ENCODE measurements at regions not wholly inside any gene's neighbourhood (a gene's known extent, or its start where the extent isn't known, plus 50 kb on each side); places are given as distances from the start of the nearest gene placed in this dataset.

DNA sequence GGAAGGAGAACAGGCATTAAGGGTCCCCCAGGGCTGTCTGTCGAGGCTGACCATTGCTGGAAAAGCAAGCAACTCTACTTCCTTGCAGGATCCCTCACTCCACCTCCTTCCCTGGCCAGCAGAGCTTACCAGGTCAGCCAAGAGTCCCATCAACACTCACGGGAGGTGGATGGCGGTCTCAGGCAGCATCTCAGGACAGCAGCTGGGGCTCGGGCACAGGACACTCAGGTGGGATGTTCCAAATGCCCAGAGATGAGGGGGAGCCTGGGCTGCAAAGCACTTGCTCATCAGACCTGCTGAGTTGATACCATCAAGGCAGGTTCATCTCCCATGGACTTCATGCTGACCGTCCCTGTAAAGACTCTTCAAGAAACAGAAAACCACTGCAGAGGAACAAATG is 559.8 kb downstream of the NPHP4 start:
- Histone ChIP-seq H3K9me2 (ENCODE audit: insufficient read depth) (no peaks in the 10 kb centered on the region), H4K20me1 (ENCODE audit: insufficient read depth) (no peaks in the 10 kb centered on the region), H3K27ac (ENCODE audit: low read depth, low read length) (no peak overlapping the region), H3K4me1 (ENCODE audit: control insufficient read depth in 1 of 2, insufficient read depth in 2 of 2, low read length in 2 of 2) (no peaks in the 10 kb centered on the region), H3K27me3 (ENCODE audit: insufficient read depth, low read length) (peaks cover 32% of the 10 kb centered on the region), H3K4me2 (ENCODE audit: low read length) (no peak overlapping the region), H3K36me3 (ENCODE audit: control insufficient read depth in 1 of 2, insufficient read depth in 2 of 2, low read length in 2 of 2) (no peaks in the 10 kb centered on the region), H3K9ac (ENCODE audit: low read length) (no peak overlapping the region), H3K9me3 (ENCODE audit: control insufficient read depth in 1 of 2, insufficient read depth in 1 of 2, low read depth in 1 of 2, low read length in 2 of 2) (no peaks in the 10 kb centered on the region), H3K4me3 (replicated peaks in 1 of 2; ENCODE audit: low read depth in 1 of 2, low read length in 2 of 2) (no peak overlapping the region), H3K79me2 (ENCODE audit: insufficient read depth, low read length) (no peaks in the 10 kb centered on the region), H2AFZ (ENCODE audit: low read depth, low read length, poor library complexity, severe bottlenecking) (no peak overlapping the region)
- CTCF ChIA-PET, result no interaction called here
- no TSS peak for BruUV-seq (replicated peaks)
- RAD21 ChIA-PET (ENCODE audit: low non-redundant PET in 1 of 2, low total read pairs in 2 of 2, uncharacterized antibody in 2 of 2, unreplicated experiment in 2 of 2), result no interaction called here
- intact Hi-C loops (cut with micrococcal nuclease), result no loop called here
- DNase-seq (ENCODE audit: low read depth, low spot score) (no peak), ATAC-seq (no peak)
- POLR2A ChIA-PET, result no interaction called here
- TF ChIP-seq EZH2phosphoT487 (IDR thresholded peaks at IDR 0.05; ENCODE audit: borderline replicate concordance) (no peak), RAD21 (IDR thresholded peaks at IDR 0.05; ENCODE audit: low read depth) (no peak), FOSL1 (IDR thresholded peaks at IDR 0.05; ENCODE audit: low read depth) (no peak), ZNF274 (IDR thresholded peaks at IDR 0.05; ENCODE audit: low read depth, low read length) (no peak), ELF1 (IDR thresholded peaks at IDR 0.05; ENCODE audit: borderline replicate concordance, low read depth) (no peak), ZFX (IDR thresholded peaks at IDR 0.05) (no peak), EGR1 (IDR thresholded peaks at IDR 0.05; ENCODE audit: low read depth) (no peak), TCF7L2 (IDR thresholded peaks at IDR 0.05; ENCODE audit: borderline replicate concordance, extremely low read depth, insufficient read depth, insufficient read length) (no peak), SP1 (IDR thresholded peaks at IDR 0.05; ENCODE audit: low read depth) (no peak), CEBPB (IDR thresholded peaks at IDR 0.05; ENCODE audit: low read depth) (no peak), POLR2A (IDR thresholded peaks at IDR 0.05; ENCODE audit: borderline replicate concordance, extremely low read depth, insufficient read depth, insufficient read length) (no peak), CBX3 (IDR thresholded peaks at IDR 0.05; ENCODE audit: low read depth) (no peak), YY1 (IDR thresholded peaks at IDR 0.05; ENCODE audit: extremely low read depth, insufficient replicate concordance, low read depth, low read length) (no peak)
- TF ChIP-seq, protein P1, sequence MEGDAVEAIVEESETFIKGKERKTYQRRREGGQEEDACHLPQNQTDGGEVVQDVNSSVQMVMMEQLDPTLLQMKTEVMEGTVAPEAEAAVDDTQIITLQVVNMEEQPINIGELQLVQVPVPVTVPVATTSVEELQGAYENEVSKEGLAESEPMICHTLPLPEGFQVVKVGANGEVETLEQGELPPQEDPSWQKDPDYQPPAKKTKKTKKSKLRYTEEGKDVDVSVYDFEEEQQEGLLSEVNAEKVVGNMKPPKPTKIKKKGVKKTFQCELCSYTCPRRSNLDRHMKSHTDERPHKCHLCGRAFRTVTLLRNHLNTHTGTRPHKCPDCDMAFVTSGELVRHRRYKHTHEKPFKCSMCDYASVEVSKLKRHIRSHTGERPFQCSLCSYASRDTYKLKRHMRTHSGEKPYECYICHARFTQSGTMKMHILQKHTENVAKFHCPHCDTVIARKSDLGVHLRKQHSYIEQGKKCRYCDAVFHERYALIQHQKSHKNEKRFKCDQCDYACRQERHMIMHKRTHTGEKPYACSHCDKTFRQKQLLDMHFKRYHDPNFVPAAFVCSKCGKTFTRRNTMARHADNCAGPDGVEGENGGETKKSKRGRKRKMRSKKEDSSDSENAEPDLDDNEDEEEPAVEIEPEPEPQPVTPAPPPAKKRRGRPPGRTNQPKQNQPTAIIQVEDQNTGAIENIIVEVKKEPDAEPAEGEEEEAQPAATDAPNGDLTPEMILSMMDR (IDR thresholded peaks at IDR 0.05 in 2 of 3, conservative IDR thresholded peaks at IDR 0.05 in 1 of 3; ENCODE audit: borderline replicate concordance in 1 of 3, insufficient read depth in 1 of 3, low read depth in 2 of 3, low read length in 2 of 3), result no peak
- TF ChIP-seq, protein P2, sequence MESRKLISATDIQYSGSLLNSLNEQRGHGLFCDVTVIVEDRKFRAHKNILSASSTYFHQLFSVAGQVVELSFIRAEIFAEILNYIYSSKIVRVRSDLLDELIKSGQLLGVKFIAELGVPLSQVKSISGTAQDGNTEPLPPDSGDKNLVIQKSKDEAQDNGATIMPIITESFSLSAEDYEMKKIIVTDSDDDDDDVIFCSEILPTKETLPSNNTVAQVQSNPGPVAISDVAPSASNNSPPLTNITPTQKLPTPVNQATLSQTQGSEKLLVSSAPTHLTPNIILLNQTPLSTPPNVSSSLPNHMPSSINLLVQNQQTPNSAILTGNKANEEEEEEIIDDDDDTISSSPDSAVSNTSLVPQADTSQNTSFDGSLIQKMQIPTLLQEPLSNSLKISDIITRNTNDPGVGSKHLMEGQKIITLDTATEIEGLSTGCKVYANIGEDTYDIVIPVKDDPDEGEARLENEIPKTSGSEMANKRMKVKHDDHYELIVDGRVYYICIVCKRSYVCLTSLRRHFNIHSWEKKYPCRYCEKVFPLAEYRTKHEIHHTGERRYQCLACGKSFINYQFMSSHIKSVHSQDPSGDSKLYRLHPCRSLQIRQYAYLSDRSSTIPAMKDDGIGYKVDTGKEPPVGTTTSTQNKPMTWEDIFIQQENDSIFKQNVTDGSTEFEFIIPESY (IDR thresholded peaks at IDR 0.05; ENCODE audit: extremely low read depth, insufficient replicate concordance, low read length), result no peak
- TF ChIP-seq, protein P3, sequence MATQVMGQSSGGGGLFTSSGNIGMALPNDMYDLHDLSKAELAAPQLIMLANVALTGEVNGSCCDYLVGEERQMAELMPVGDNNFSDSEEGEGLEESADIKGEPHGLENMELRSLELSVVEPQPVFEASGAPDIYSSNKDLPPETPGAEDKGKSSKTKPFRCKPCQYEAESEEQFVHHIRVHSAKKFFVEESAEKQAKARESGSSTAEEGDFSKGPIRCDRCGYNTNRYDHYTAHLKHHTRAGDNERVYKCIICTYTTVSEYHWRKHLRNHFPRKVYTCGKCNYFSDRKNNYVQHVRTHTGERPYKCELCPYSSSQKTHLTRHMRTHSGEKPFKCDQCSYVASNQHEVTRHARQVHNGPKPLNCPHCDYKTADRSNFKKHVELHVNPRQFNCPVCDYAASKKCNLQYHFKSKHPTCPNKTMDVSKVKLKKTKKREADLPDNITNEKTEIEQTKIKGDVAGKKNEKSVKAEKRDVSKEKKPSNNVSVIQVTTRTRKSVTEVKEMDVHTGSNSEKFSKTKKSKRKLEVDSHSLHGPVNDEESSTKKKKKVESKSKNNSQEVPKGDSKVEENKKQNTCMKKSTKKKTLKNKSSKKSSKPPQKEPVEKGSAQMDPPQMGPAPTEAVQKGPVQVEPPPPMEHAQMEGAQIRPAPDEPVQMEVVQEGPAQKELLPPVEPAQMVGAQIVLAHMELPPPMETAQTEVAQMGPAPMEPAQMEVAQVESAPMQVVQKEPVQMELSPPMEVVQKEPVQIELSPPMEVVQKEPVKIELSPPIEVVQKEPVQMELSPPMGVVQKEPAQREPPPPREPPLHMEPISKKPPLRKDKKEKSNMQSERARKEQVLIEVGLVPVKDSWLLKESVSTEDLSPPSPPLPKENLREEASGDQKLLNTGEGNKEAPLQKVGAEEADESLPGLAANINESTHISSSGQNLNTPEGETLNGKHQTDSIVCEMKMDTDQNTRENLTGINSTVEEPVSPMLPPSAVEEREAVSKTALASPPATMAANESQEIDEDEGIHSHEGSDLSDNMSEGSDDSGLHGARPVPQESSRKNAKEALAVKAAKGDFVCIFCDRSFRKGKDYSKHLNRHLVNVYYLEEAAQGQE (IDR thresholded peaks at IDR 0.05; ENCODE audit: low read depth), result no peak

All from HCT116 (cell line).